CD4-positive, CD25-positive, alpha-beta regulatory T cell (primary cell): ENCODE measurements at regions not wholly inside any gene's neighbourhood (a gene's known extent, or its start where the extent isn't known, plus 50 kb on each side); places are given as distances from the start of the nearest gene placed in this dataset.
"Not testable (repeated sequence)": the region's sequence is repeated elsewhere in the genome, so short reads cannot be mapped to it uniquely, and the experiment has no call there.

Source experiments
- ATAC-seq, 2 donors: fragments of 150-1000 bp; cut with Tn5 transposase; one replicate each; pipeline ENCODE4 v1.10.0; 2021; ENCODE audit warnings: low read depth in 2 of 2, moderate number of reproducible peaks in 2 of 2, moderate library complexity in 1 of 2
- DNase-seq, 3 donors: peaks; one replicate each; pipeline versions ENCODE4 v3.0.0 to v3.0.0-alpha.2; 2012 to 2022; ENCODE audit warnings: mixed read lengths in 1 of 3
- H3K27ac ChIP-seq: one replicate; pipeline ENCODE4 v1.7.0; 2013; ENCODE audit warnings: mild to moderate bottlenecking, low read length; ENCODE audit not compliant: insufficient read depth, poor library complexity, severe bottlenecking
- H3K27me3 ChIP-seq: one replicate; pipeline ENCODE4 v1.7.0; 2013; ENCODE audit warnings: low read length; ENCODE audit not compliant: control insufficient read depth, insufficient read depth
- H3K36me3 ChIP-seq: one replicate; pipeline ENCODE4 v1.7.0; 2013; ENCODE audit warnings: mild to moderate bottlenecking, low read length, moderate library complexity; ENCODE audit not compliant: control insufficient read depth, insufficient read depth
- H3K4me1 ChIP-seq: 2 replicates; pipeline ENCODE4 v1.7.0; 2013; ENCODE audit warnings: mild to moderate bottlenecking, low read length; ENCODE audit not compliant: insufficient read depth, control insufficient read depth, poor library complexity, severe bottlenecking
- H3K4me3 ChIP-seq: one replicate; pipeline ENCODE4 v1.7.0; 2013; ENCODE audit warnings: low read depth, mild to moderate bottlenecking, low read length, moderate library complexity
- H3K9me3 ChIP-seq, 2 experiments: 1 replicate in 1 of 2; 2 replicates in 1 of 2; pipeline ENCODE4 v1.7.0; 2013; ENCODE audit warnings: low read length in 2 of 2, mild to moderate bottlenecking in 1 of 2, moderate library complexity in 1 of 2; ENCODE audit not compliant: control insufficient read depth in 2 of 2
- H3K27ac Mint-ChIP-seq, 3 donors: one replicate each; pipeline ENCODE4 v1.8.0; 2020 to 2022; ENCODE audit warnings: mild to moderate bottlenecking in 3 of 3, mixed read lengths in 3 of 3, moderate library complexity in 2 of 3
- H3K27me3 Mint-ChIP-seq: one replicate; pipeline ENCODE4 v1.8.0; 2022; ENCODE audit warnings: mild to moderate bottlenecking, mixed read lengths
- H3K36me3 Mint-ChIP-seq: one replicate; pipeline ENCODE4 v1.8.0; 2020; ENCODE audit warnings: mixed read lengths
- H3K4me1 Mint-ChIP-seq, 4 donors: one replicate each; pipeline ENCODE4 v1.8.0; 2020 to 2022; ENCODE audit warnings: mixed read lengths in 4 of 4, mild to moderate bottlenecking in 1 of 4
- H3K4me3 Mint-ChIP-seq, 4 donors: one replicate each; pipeline ENCODE4 v1.8.0; 2020 to 2022; ENCODE audit warnings: mild to moderate bottlenecking in 4 of 4, mixed read lengths in 4 of 4, moderate library complexity in 3 of 4
- H3K9me3 Mint-ChIP-seq, 7 donors: one replicate each; pipeline ENCODE4 v1.8.0; 2020 to 2022; ENCODE audit warnings: mixed read lengths in 7 of 7, mild to moderate bottlenecking in 3 of 7, moderate library complexity in 2 of 7

DNA sequence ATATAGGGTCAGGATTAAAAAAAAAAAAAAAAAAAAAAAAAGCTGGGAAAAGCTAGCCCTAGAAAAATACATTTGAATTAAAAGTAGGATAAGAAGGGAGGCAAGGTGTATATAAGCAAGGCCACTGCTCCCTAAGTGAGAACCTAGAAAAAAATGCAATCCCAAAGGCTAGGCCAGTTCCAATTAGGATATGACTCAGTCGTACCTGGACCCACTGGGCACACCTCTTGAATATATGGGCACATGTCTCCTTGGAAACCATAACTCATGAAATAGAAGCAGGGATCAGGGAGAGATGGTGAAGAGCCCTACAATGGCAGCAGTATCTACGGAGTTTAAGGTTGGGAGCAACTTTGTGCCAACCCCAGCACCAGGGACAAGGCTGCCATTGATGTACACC, 314.1 kb upstream of the IL12A start:
- DNase-seq (no peak), ATAC-seq (no peak)
- no peak overlapping the region for H3K27ac Mint-ChIP-seq
- H3K9me3 ChIP-seq, result no peaks in the 10 kb centered on the region
- no peaks in the 10 kb centered on the region for H3K27me3 ChIP-seq
- peaks cover 0 to 4% (median 0%) of the 10 kb centered on the region in 7 donors for H3K9me3 Mint-ChIP-seq
- H3K27ac ChIP-seq, result no peak overlapping the region
- no peak overlapping the region for H3K4me3 Mint-ChIP-seq
- no peaks in the 10 kb centered on the region for H3K4me1 ChIP-seq
- no peaks in the 10 kb centered on the region for H3K4me1 Mint-ChIP-seq
- no peak overlapping the region for H3K4me3 ChIP-seq
- no peaks in the 10 kb centered on the region for H3K36me3 Mint-ChIP-seq
- H3K27me3 Mint-ChIP-seq, result no peaks in the 10 kb centered on the region
- no peaks in the 10 kb centered on the region for H3K36me3 ChIP-seq

- Histone ChIP-seq H3K9me3 (no peaks in the 10 kb centered on the region), H3K4me3 (no peak overlapping the region), H3K27ac (no peak overlapping the region), H3K36me3 (no peaks in the 10 kb centered on the region), H3K4me1 (no peaks in the 10 kb centered on the region), H3K27me3 (no peaks in the 10 kb centered on the region)
- ATAC-seq, result no peak
- H3K27ac Mint-ChIP-seq, result no peak overlapping the region
- no peaks in the 10 kb centered on the region for H3K4me1 Mint-ChIP-seq
- no peak overlapping the region for H3K4me3 Mint-ChIP-seq
- H3K9me3 Mint-ChIP-seq, result peaks cover 0 to 4% (median 0%) of the 10 kb centered on the region in 7 donors
- DNase-seq, result no peak
- H3K36me3 Mint-ChIP-seq, result no peaks in the 10 kb centered on the region
- no peaks in the 10 kb centered on the region for H3K27me3 Mint-ChIP-seq
Observed at GRCh38 chr3:159675285-159675684, 313.4 kb upstream of the IL12A start.

GRCh38 chr3:159679900-159680299, 308.7 kb upstream of the IL12A start:
- Mint-ChIP-seq H3K36me3 (no peaks in the 10 kb centered on the region), H3K4me1 (no peaks in the 10 kb centered on the region), H3K27ac (no peak overlapping the region), H3K9me3 (peaks cover 0 to 8% (median 4%) of the 10 kb centered on the region in 7 donors), H3K4me3 (no peak overlapping the region), H3K27me3 (no peaks in the 10 kb centered on the region)
- Histone ChIP-seq H3K27ac (no peak overlapping the region), H3K4me1 (no peaks in the 10 kb centered on the region), H3K4me3 (no peak overlapping the region), H3K9me3 (no peaks in the 10 kb centered on the region), H3K36me3 (no peaks in the 10 kb centered on the region), H3K27me3 (no peaks in the 10 kb centered on the region)
- ATAC-seq, result no peak
- DNase-seq, result no peak

GRCh38 chr3:159681717-159682116, 306.9 kb upstream of the IL12A start:
- not testable (repeated sequence) for H3K27ac Mint-ChIP-seq, H3K36me3 Mint-ChIP-seq, H3K36me3 ChIP-seq, H3K4me1 ChIP-seq, H3K27me3 Mint-ChIP-seq, H3K9me3 ChIP-seq, H3K27me3 ChIP-seq, H3K4me1 Mint-ChIP-seq, H3K4me3 ChIP-seq, H3K9me3 Mint-ChIP-seq, H3K27ac ChIP-seq, ATAC-seq, DNase-seq, H3K4me3 Mint-ChIP-seq

DNA sequence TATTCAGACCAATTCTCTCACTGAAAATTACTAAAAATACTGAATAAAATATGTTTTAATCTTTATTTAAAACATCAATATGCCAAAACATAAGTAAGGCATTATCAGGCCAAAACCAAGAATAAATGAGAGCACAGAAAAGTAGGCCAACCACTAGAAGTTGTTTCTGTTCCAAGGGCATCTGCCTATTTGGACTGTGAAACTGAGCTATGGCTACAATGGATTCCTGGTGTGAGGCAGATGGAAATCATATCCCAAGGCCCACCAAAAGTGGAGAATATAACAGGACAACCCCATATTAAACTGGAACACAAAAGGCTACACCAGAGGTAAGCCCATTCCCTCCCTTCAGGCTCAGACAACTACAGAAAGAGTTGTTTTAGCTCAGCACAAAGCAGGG, 302.8 kb upstream of the IL12A start:
- no peak overlapping the region for H3K4me3 Mint-ChIP-seq
- peaks cover 3 to 16% (median 4%) of the 10 kb centered on the region in 7 donors for H3K9me3 Mint-ChIP-seq
- Histone ChIP-seq H3K9me3 (no peaks in the 10 kb centered on the region), H3K4me1 (no peaks in the 10 kb centered on the region), H3K27me3 (no peaks in the 10 kb centered on the region), H3K36me3 (no peaks in the 10 kb centered on the region), H3K4me3 (no peak overlapping the region), H3K27ac (no peak overlapping the region)
- peaks cover 5% of the 10 kb centered on the region for H3K27me3 Mint-ChIP-seq
- ATAC-seq, result no peak
- no peaks in the 10 kb centered on the region for H3K36me3 Mint-ChIP-seq
- H3K4me1 Mint-ChIP-seq, result no peaks in the 10 kb centered on the region
- no peak overlapping the region for H3K27ac Mint-ChIP-seq
- DNase-seq, result no peak

- no peak for ATAC-seq
- no peak overlapping the region for H3K27ac ChIP-seq
- Mint-ChIP-seq H3K9me3 (peaks cover 0 to 12% (median 1%) of the 10 kb centered on the region in 7 donors), H3K27me3 (no peaks in the 10 kb centered on the region), H3K27ac (no peak overlapping the region), H3K36me3 (no peaks in the 10 kb centered on the region), H3K4me1 (no peaks in the 10 kb centered on the region), H3K4me3 (no peak overlapping the region)
- no peaks in the 10 kb centered on the region for H3K27me3 ChIP-seq
- H3K36me3 ChIP-seq, result no peaks in the 10 kb centered on the region
- H3K9me3 ChIP-seq, result no peaks in the 10 kb centered on the region
- DNase-seq, result no peak
- no peak overlapping the region for H3K4me3 ChIP-seq
- H3K4me1 ChIP-seq, result no peaks in the 10 kb centered on the region
Observed at GRCh38 chr3:159693226-159693625, 295.4 kb upstream of the IL12A start.

DNA sequence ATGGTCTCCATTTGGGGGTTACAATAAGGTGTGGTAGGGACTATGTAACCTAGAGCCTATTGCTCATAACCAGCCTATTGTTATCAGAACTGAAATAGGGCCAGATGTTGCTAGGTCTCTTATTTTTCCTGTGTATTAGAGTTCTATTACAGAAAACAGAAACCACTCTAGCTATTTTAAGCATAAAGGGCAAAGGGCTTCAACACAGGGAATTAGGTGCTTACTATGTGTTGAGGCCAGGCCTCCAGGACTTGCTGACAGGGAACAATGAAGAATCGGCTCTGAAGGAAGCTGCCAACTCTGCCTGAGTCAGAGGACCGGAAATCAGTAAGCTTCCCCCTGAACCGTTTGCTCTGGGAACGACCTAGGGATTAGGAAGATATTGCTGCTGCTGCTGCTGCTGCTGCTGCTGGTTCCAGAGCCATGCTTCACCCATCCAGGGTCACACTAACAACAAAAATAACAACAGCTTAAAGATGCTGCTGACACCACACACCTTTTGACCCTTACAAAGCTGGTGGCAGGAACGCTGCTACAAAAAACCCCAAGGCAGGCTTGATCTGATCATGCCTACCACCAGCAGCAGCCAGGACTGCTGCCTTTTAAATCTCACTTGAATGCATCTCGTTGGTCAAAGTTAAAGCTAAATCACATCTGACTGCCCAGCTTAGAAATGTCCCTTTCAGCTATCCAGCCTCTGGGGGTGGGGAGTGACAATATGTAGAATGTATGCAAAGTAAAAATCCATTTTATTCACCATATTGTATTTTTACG, 276.9 kb upstream of the IL12A start:
- Histone ChIP-seq H3K9me3 (no peaks in the 10 kb centered on the region), H3K27ac (no peak overlapping the region), H3K36me3 (no peaks in the 10 kb centered on the region), H3K4me3 (no peak overlapping the region), H3K27me3 (no peaks in the 10 kb centered on the region), H3K4me1 (no peaks in the 10 kb centered on the region)
- DNase-seq (no peak), ATAC-seq (no peak)
- no peaks in the 10 kb centered on the region for H3K4me1 Mint-ChIP-seq
- H3K36me3 Mint-ChIP-seq, result no peaks in the 10 kb centered on the region
- H3K27me3 Mint-ChIP-seq, result no peaks in the 10 kb centered on the region
- H3K27ac Mint-ChIP-seq, result no peak overlapping the region
- H3K4me3 Mint-ChIP-seq, result no peak overlapping the region
- H3K9me3 Mint-ChIP-seq, result peaks cover 0 to 6% (median 4%) of the 10 kb centered on the region in 7 donors

GRCh38 chr3:159721324-159721723, 267.3 kb upstream of the IL12A start:
- ATAC-seq, result no peak
- DNase-seq, result no peak

More at GRCh38 chr3:159721324-159721723, 267.3 kb upstream of the IL12A start:
- Histone ChIP-seq H3K27me3 (no peaks in the 10 kb centered on the region), H3K27ac (no peak overlapping the region), H3K4me1 (no peaks in the 10 kb centered on the region), H3K4me3 (no peak overlapping the region), H3K36me3 (no peaks in the 10 kb centered on the region), H3K9me3 (no peaks in the 10 kb centered on the region)
- Mint-ChIP-seq H3K4me1 (no peaks in the 10 kb centered on the region), H3K27ac (no peak overlapping the region), H3K36me3 (no peaks in the 10 kb centered on the region), H3K9me3 (peaks cover 0 to 12% (median 2%) of the 10 kb centered on the region in 7 donors), H3K27me3 (no peaks in the 10 kb centered on the region), H3K4me3 (no peak overlapping the region)
